Panc1 (cell line): ENCODE measurements at regions not wholly inside any gene's neighbourhood (a gene's known extent, or its start where the extent isn't known, plus 50 kb on each side); places are given as distances from the start of the nearest gene placed in this dataset.

ENCODE experiments used
- ATAC-seq: fragments of 200-7000 bp; cut with Tn5 transposase; 2 replicates; pipeline ENCODE4 v1.9.1; 2020; ENCODE audit warnings: mild to moderate bottlenecking, moderate library complexity
- BruUV-seq: library from RNA; stranded (reverse); fragments of 400-500 nt; replicated peaks from 2 replicates; lab custom pipeline; 2021; lab: Mats Ljungman, UMichigan
- CTCF ChIA-PET: fragments of 300-600 bp; sonication (Branson Sonifier 250); formaldehyde crosslinking; loops from one replicate; lab custom pipeline; 2022; ENCODE audit warnings: antibody characterized with exemption; lab: Charles Lee
- POLR2A ChIA-PET: fragments of 300-600 bp; sonication (Branson Sonifier 250); formaldehyde crosslinking; loops from one replicate; lab custom pipeline; 2022; ENCODE audit warnings: antibody characterized with exemption; lab: Charles Lee
- DNase-seq: peaks from one replicate; pipeline ENCODE4 v3.0.0-alpha.2; 2010; ENCODE audit warnings: low read depth, low spot score
- H3K27ac ChIP-seq: 2 replicates; pipeline ENCODE4 v1.5.1; 2011; ENCODE audit warnings: mild to moderate bottlenecking, low read length, inconsistent platforms
- H3K27me3 ChIP-seq: fragments of 200-500 bp; sonication (Bioruptor generic); 2 replicates; pipeline ENCODE4 v1.6.0; 2014; ENCODE audit warnings: low read length, inconsistent platforms; ENCODE audit not compliant: control insufficient read depth, insufficient read depth
- H3K36me3 ChIP-seq: fragments of 200-500 bp; sonication (Bioruptor generic); 2 replicates; pipeline ENCODE4 v1.5.1; 2014; ENCODE audit warnings: inconsistent platforms, mild to moderate bottlenecking, low read length, moderate library complexity; ENCODE audit not compliant: control insufficient read depth, insufficient read depth
- H3K4me1 ChIP-seq: 2 replicates; pipeline ENCODE4 v1.5.1; 2011; ENCODE audit warnings: inconsistent platforms, mild to moderate bottlenecking, low read length, moderate library complexity; ENCODE audit not compliant: control insufficient read depth, insufficient read depth
- H3K4me3 ChIP-seq, 2 experiments: 2 replicates each; pipeline ENCODE4 v1.5.1; 2011 to 2012; ENCODE audit warnings: low read depth in 2 of 2, low read length in 2 of 2, mild to moderate bottlenecking in 2 of 2, inconsistent platforms in 1 of 2, moderate library complexity in 1 of 2
- H3K9me3 ChIP-seq: fragments of 200-500 bp; sonication (Bioruptor generic); 2 replicates; pipeline ENCODE4 v1.5.1; 2014; ENCODE audit warnings: low read depth, mild to moderate bottlenecking, inconsistent platforms, low read length, moderate library complexity; ENCODE audit not compliant: control insufficient read depth, insufficient read depth
- POLR2AphosphoS5 ChIP-seq: IDR thresholded peaks from 2 replicates; pipeline ENCODE4 v1.6.1; 2012; ENCODE audit warnings: mild to moderate bottlenecking, low read depth, low read length, moderate library complexity
- SIN3A ChIP-seq: IDR thresholded peaks from 2 replicates; pipeline ENCODE4 v1.6.1; 2012; ENCODE audit warnings: low read depth, mild to moderate bottlenecking, low read length, moderate library complexity, borderline replicate concordance; ENCODE audit not compliant: insufficient read depth
- TCF7L2 ChIP-seq: IDR thresholded peaks from 2 replicates; pipeline ENCODE4 v1.6.1; 2011; ENCODE audit warnings: mild to moderate bottlenecking, low read depth, low read length, inconsistent platforms
- in situ Hi-C: cut with HindIII; loops from 2 replicates; pipeline ENCODE4 v1.10.0; 2016; ENCODE audit warnings: low sequenced_read_pairs, low pct_unique_long_range_greater_than_20kb
- intact Hi-C: fragments of 100-400 bp; cut with micrococcal nuclease; formaldehyde crosslinking; loops from one replicate; pipeline ENCODE4 v1.10.0; 2022; ENCODE audit not compliant: unreplicated experiment
- TF ChIP-seq, protein P1 (sequence below), 2 experiments: IDR thresholded peaks; 2 replicates each; pipeline ENCODE4 v1.6.1; 2011 to 2012; ENCODE audit warnings: low read depth in 2 of 2, control low read depth in 1 of 2, low read length in 1 of 2, mild to moderate bottlenecking in 1 of 2, moderate library complexity in 1 of 2; ENCODE audit not compliant: insufficient read depth in 1 of 2
- TF ChIP-seq, protein P2 (sequence below): fragments of 450-650 bp; IDR thresholded peaks from 2 replicates; pipeline ENCODE4 v1.5.1; 2017; ENCODE audit warnings: mild to moderate bottlenecking

DNA sequence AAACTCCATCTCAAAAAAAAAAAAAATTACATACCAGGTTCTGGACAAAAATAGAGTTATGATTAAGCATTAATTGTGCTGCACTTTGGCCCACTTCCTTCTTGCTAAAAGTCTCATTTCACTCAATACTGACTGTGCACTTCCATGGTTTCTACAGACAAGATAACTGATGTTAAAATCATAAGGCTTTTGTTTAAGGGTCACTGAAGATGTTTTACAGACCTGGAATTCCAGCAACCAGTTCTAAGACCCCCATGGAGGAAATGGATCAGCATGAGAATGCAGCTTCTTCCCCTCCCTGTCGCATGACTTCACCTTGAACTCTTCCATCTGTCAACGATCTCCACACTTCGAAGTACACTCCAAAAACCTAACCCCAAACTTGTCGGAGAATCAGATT is 1191.8 kb upstream of the AUTS2 start:
- in situ Hi-C loops (no loop called here), intact Hi-C loops (no loop called here)
- ChIA-PET CTCF (no interaction called here), POLR2A (no interaction called here)
- no peak for TF ChIP-seq TCF7L2
- TF ChIP-seq SIN3A = no peak
- TF ChIP-seq, protein P1, sequence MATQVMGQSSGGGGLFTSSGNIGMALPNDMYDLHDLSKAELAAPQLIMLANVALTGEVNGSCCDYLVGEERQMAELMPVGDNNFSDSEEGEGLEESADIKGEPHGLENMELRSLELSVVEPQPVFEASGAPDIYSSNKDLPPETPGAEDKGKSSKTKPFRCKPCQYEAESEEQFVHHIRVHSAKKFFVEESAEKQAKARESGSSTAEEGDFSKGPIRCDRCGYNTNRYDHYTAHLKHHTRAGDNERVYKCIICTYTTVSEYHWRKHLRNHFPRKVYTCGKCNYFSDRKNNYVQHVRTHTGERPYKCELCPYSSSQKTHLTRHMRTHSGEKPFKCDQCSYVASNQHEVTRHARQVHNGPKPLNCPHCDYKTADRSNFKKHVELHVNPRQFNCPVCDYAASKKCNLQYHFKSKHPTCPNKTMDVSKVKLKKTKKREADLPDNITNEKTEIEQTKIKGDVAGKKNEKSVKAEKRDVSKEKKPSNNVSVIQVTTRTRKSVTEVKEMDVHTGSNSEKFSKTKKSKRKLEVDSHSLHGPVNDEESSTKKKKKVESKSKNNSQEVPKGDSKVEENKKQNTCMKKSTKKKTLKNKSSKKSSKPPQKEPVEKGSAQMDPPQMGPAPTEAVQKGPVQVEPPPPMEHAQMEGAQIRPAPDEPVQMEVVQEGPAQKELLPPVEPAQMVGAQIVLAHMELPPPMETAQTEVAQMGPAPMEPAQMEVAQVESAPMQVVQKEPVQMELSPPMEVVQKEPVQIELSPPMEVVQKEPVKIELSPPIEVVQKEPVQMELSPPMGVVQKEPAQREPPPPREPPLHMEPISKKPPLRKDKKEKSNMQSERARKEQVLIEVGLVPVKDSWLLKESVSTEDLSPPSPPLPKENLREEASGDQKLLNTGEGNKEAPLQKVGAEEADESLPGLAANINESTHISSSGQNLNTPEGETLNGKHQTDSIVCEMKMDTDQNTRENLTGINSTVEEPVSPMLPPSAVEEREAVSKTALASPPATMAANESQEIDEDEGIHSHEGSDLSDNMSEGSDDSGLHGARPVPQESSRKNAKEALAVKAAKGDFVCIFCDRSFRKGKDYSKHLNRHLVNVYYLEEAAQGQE (IDR thresholded peaks at IDR 0.05; ENCODE audit: insufficient read depth in 1 of 2, low read depth in 2 of 2, low read length in 1 of 2) = no peak
- TF ChIP-seq, protein P2, sequence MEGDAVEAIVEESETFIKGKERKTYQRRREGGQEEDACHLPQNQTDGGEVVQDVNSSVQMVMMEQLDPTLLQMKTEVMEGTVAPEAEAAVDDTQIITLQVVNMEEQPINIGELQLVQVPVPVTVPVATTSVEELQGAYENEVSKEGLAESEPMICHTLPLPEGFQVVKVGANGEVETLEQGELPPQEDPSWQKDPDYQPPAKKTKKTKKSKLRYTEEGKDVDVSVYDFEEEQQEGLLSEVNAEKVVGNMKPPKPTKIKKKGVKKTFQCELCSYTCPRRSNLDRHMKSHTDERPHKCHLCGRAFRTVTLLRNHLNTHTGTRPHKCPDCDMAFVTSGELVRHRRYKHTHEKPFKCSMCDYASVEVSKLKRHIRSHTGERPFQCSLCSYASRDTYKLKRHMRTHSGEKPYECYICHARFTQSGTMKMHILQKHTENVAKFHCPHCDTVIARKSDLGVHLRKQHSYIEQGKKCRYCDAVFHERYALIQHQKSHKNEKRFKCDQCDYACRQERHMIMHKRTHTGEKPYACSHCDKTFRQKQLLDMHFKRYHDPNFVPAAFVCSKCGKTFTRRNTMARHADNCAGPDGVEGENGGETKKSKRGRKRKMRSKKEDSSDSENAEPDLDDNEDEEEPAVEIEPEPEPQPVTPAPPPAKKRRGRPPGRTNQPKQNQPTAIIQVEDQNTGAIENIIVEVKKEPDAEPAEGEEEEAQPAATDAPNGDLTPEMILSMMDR = no peak
- no peak for TF ChIP-seq POLR2AphosphoS5
- no peak overlapping the region for H3K4me3 ChIP-seq
- ATAC-seq (no peak), DNase-seq (no peak)
- H3K27me3 ChIP-seq = no peaks in the 10 kb centered on the region
- no peaks in the 10 kb centered on the region for H3K36me3 ChIP-seq
- no peak overlapping the region for H3K27ac ChIP-seq
- H3K9me3 ChIP-seq = no peaks in the 10 kb centered on the region
- no peaks in the 10 kb centered on the region for H3K4me1 ChIP-seq
- no TSS peak for BruUV-seq

DNA sequence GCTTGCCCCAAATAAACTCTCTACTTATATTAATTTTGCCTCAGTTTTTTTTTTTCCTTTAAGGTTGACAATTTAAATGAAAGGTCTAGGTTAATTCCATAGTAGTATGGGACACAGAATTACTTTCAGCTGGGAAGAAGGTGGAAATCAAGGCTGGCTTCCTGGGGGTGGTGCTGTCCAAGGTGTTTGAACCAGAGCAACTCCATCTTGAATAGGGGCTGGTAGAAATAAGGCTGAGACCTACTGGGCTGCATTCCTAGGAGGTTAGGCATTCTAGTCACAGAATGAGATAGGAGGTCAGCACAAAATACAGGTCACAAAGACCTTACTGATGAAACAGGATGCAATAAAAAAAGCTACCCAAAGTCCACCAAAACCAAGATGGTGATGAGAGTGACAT is 1190.8 kb upstream of the AUTS2 start:
- intact Hi-C loops = no loop called here
- BruUV-seq = no TSS peak
- no peaks in the 10 kb centered on the region for H3K27me3 ChIP-seq
- no peak for DNase-seq
- H3K9me3 ChIP-seq = no peaks in the 10 kb centered on the region
- ATAC-seq = no peak
- ChIA-PET POLR2A (no interaction called here), CTCF (no interaction called here)
- no peaks in the 10 kb centered on the region for H3K4me1 ChIP-seq
- no peak for TF ChIP-seq POLR2AphosphoS5
- TF ChIP-seq, protein P1 (IDR thresholded peaks at IDR 0.05; ENCODE audit: insufficient read depth in 1 of 2, low read depth in 2 of 2, low read length in 1 of 2) = peak in 1 of 2 experiments; percentile 50; a peak in 2 of 4 replicates
- H3K27ac ChIP-seq = no peak overlapping the region
- no peak overlapping the region for H3K4me3 ChIP-seq
- no peaks in the 10 kb centered on the region for H3K36me3 ChIP-seq
- in situ Hi-C loops = no loop called here
